PC-3 (cell line): ENCODE measurements at regions not wholly inside any gene's neighbourhood (a gene's known extent, or its start where the extent isn't known, plus 50 kb on each side); places are given as distances from the start of the nearest gene placed in this dataset.

Experiments
- CTCF ChIP-seq: fragments of 300-600 bp; sonication (generic); conservative IDR thresholded peaks from 2 replicates; pipeline ENCODE4 v1.5.1; 2017; ENCODE audit warnings: antibody characterized with exemption, low read depth, mild to moderate bottlenecking, low read length
- EZH2 ChIP-seq: fragments of 300-600 bp; sonication (generic); IDR thresholded peaks from one replicate; pipeline ENCODE4 v1.6.1; 2017; ENCODE audit warnings: antibody characterized with exemption, mild to moderate bottlenecking, low read length; ENCODE audit not compliant: unreplicated experiment
- EZH2phosphoT487 ChIP-seq: fragments of 300-600 bp; sonication (generic); IDR thresholded peaks from 2 replicates; pipeline ENCODE4 v1.6.1; 2018; ENCODE audit warnings: mild to moderate bottlenecking, antibody characterized with exemption, low read length, borderline replicate concordance

DNA sequence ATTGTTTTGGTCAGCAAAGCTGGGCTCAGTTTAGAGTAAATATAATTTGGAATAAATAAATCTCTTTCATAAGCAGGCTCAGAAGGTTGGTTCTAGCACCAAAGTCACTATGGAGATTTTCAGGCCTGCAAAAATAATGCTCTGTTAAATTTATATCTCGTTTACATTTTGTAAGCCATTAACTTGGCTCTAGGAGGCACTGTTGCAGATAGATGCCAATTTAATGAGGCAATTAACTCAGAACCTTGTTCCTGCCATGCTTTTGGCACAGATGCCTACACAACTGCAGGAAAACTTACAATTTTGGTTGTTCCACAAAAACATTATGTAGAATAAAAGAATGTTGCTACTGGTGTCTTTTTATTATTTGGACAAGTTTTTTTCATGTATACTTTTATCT is 428.1 kb downstream of the FLRT2 start:
- TF ChIP-seq EZH2phosphoT487 (no peak), CTCF (no peak), EZH2 (no peak)
